GM23338 (cell line): ENCODE measurements at regions not wholly inside any gene's neighbourhood (a gene's known extent, or its start where the extent isn't known, plus 50 kb on each side); places are given as distances from the start of the nearest gene placed in this dataset.

Experiments
- ATAC-seq: fragments of 200-7000 bp; cut with Tn5 transposase; 3 replicates; pipeline ENCODE4 v1.9.1; 2020
- DNase-seq: peaks from one replicate; pipeline ENCODE4 v3.0.0-alpha.2; 2015; ENCODE audit warnings: low spot score
- H2AFZ ChIP-seq: fragments of 200-600 bp; sonication (generic); 2 replicates; pipeline ENCODE4 v1.8.0; 2016; ENCODE audit warnings: antibody characterized with exemption, mild to moderate bottlenecking, moderate library complexity
- H3F3A ChIP-seq: fragments of 200-600 bp; sonication (generic); replicated peaks from 2 replicates; pipeline ENCODE4 v1.8.0; 2017; ENCODE audit warnings: antibody characterized with exemption, mixed run types, low read depth
- H3K27ac ChIP-seq: fragments of 200-600 bp; sonication (generic); 2 replicates; pipeline ENCODE4 v1.6.1; 2016; ENCODE audit warnings: low read depth
- H3K27me3 ChIP-seq: fragments of 200-600 bp; sonication (generic); 2 replicates; pipeline ENCODE4 v1.8.0; 2016; ENCODE audit warnings: mild to moderate bottlenecking, mixed run types, moderate library complexity; ENCODE audit not compliant: insufficient read depth
- H3K36me3 ChIP-seq: fragments of 200-600 bp; sonication (generic); 2 replicates; pipeline ENCODE4 v1.8.0; 2016; ENCODE audit warnings: mild to moderate bottlenecking; ENCODE audit not compliant: insufficient read depth
- H3K4me1 ChIP-seq: fragments of 200-600 bp; sonication (generic); 2 replicates; pipeline ENCODE4 v1.8.0; 2016; ENCODE audit warnings: mild to moderate bottlenecking, moderate library complexity; ENCODE audit not compliant: insufficient read depth
- H3K4me2 ChIP-seq: fragments of 200-600 bp; sonication (generic); 2 replicates; pipeline ENCODE4 v1.7.1; 2017; ENCODE audit warnings: mixed run types
- H3K4me3 ChIP-seq: fragments of 200-600 bp; sonication (generic); 2 replicates; pipeline ENCODE4 v1.6.1; 2016; ENCODE audit warnings: mixed run types
- H3K79me2 ChIP-seq: fragments of 200-600 bp; sonication (generic); replicated peaks from 2 replicates; pipeline ENCODE4 v1.8.0; 2017; ENCODE audit warnings: mild to moderate bottlenecking; ENCODE audit not compliant: insufficient read depth
- H3K9me2 ChIP-seq: fragments of 200-600 bp; sonication (generic); 2 replicates; pipeline ENCODE4 v1.8.0; 2017; ENCODE audit not compliant: insufficient read depth
- H4K20me1 ChIP-seq: fragments of 200-600 bp; sonication (generic); replicated peaks from 2 replicates; pipeline ENCODE4 v1.8.0; 2017; ENCODE audit warnings: mild to moderate bottlenecking; ENCODE audit not compliant: insufficient read depth
- H3K27ac Mint-ChIP-seq: 2 replicates; pipeline ENCODE4 v1.8.0; 2020; ENCODE audit warnings: inconsistent platforms, mild to moderate bottlenecking, moderate library complexity, mixed read lengths
- H3K27me3 Mint-ChIP-seq: 3 replicates; pipeline ENCODE4 v1.8.0; 2022; ENCODE audit warnings: low read depth, mild to moderate bottlenecking, moderate library complexity, mixed read lengths, inconsistent platforms; ENCODE audit not compliant: insufficient read depth, poor library complexity
- H3K36me3 Mint-ChIP-seq: 3 replicates; pipeline ENCODE4 v1.8.0; 2021; ENCODE audit warnings: low read depth, mild to moderate bottlenecking, inconsistent platforms, moderate library complexity, mixed read lengths
- H3K4me1 Mint-ChIP-seq: 3 replicates; pipeline ENCODE4 v1.8.0; 2020; ENCODE audit warnings: mild to moderate bottlenecking, inconsistent platforms, mixed read lengths
- H3K4me3 Mint-ChIP-seq: 3 replicates; pipeline ENCODE4 v1.8.0; 2021; ENCODE audit warnings: moderate library complexity, mild to moderate bottlenecking, inconsistent platforms, mixed read lengths
- H3K9me3 Mint-ChIP-seq: 3 replicates; pipeline ENCODE4 v1.8.0; 2020; ENCODE audit warnings: moderate library complexity, mild to moderate bottlenecking, inconsistent platforms, mixed read lengths
- ETS1 ChIP-seq: IDR thresholded peaks from 2 replicates; pipeline ENCODE4 v1.6.1; 2016; ENCODE audit warnings: antibody characterized with exemption
- EZH2 ChIP-seq: fragments of 200-600 bp; sonication (generic); IDR thresholded peaks from one replicate; pipeline ENCODE4 v1.8.0; 2017; ENCODE audit warnings: antibody characterized with exemption, mild to moderate bottlenecking, low read depth; ENCODE audit not compliant: unreplicated experiment
- EZH2phosphoT487 ChIP-seq: fragments of 200-600 bp; sonication (generic); IDR thresholded peaks from one replicate; pipeline ENCODE4 v1.8.1; 2018; ENCODE audit warnings: antibody characterized with exemption; ENCODE audit not compliant: unreplicated experiment
- POLR2AphosphoS5 ChIP-seq: IDR thresholded peaks from 2 replicates; pipeline ENCODE4 v1.6.1; 2016; ENCODE audit warnings: antibody characterized with exemption, low read depth
- STAT1 ChIP-seq: IDR thresholded peaks from one replicate; pipeline ENCODE4 v1.6.1; 2016; ENCODE audit warnings: antibody characterized with exemption; ENCODE audit not compliant: unreplicated experiment
- ZNF114 ChIP-seq: fragments of 250-450 bp; sonication (Bioruptor Pico); IDR thresholded peaks from 2 replicates; pipeline ENCODE4 v1.5.0; 2020; ENCODE audit warnings: mild to moderate bottlenecking, moderate library complexity
- ZNF331 ChIP-seq: fragments of 250-450 bp; sonication (Bioruptor Pico); IDR thresholded peaks from 2 replicates; pipeline ENCODE4 v1.5.0; 2020; ENCODE audit warnings: low read depth, mild to moderate bottlenecking, moderate library complexity
- TF ChIP-seq, protein P1 (sequence below): fragments of 250-450 bp; sonication (Bioruptor Pico); IDR thresholded peaks from 2 replicates; pipeline ENCODE4 v1.5.0; 2020; ENCODE audit warnings: mild to moderate bottlenecking, moderate library complexity
- TF ChIP-seq, protein P2 (sequence below), 2 experiments: fragments of 200-600 bp in 1 of 2; sonication (generic) in 1 of 2; conservative IDR thresholded peaks; 2 replicates each; pipeline versions ENCODE4 v1.5.1 to v1.6.1; 2016 to 2017; ENCODE audit warnings: antibody characterized with exemption in 2 of 2, low read depth in 2 of 2, mild to moderate bottlenecking in 2 of 2, moderate library complexity in 1 of 2
- TF ChIP-seq, protein P3 (sequence below): IDR thresholded peaks from one replicate; pipeline ENCODE4 v1.6.1; 2018; ENCODE audit warnings: antibody characterized with exemption; ENCODE audit not compliant: unreplicated experiment

GRCh38 chr4:38195911-38196310 lies 235.7 kb downstream of the PTTG2 start:
- TF ChIP-seq POLR2AphosphoS5 (no peak), STAT1 (no peak)
- no peaks in the 10 kb centered on the region for H3K9me2 ChIP-seq
- H3K27ac ChIP-seq, result no peak overlapping the region
- H3F3A ChIP-seq, result no peaks in the 10 kb centered on the region
- no peaks in the 10 kb centered on the region for H3K4me1 ChIP-seq
- no peaks in the 10 kb centered on the region for H3K36me3 Mint-ChIP-seq
- no peak overlapping the region for H2AFZ ChIP-seq
- no peak overlapping the region for H3K27ac Mint-ChIP-seq
- H3K27me3 Mint-ChIP-seq, result no peaks in the 10 kb centered on the region
- peaks cover 5% of the 10 kb centered on the region; the same call in 1 of the 3 replicates for H3K9me3 Mint-ChIP-seq
- no peak overlapping the region for H3K4me2 ChIP-seq
- no peaks in the 10 kb centered on the region for H3K79me2 ChIP-seq
- no peaks in the 10 kb centered on the region for H4K20me1 ChIP-seq
- DNase-seq, result no peak
- H3K4me1 Mint-ChIP-seq, result no peaks in the 10 kb centered on the region
- H3K27me3 ChIP-seq, result no peaks in the 10 kb centered on the region
- ATAC-seq, result no peak
- no peak overlapping the region for H3K4me3 Mint-ChIP-seq
- H3K36me3 ChIP-seq, result no peaks in the 10 kb centered on the region; the same call in 1 of the 2 replicates
- H3K4me3 ChIP-seq, result no peak overlapping the region

DNA sequence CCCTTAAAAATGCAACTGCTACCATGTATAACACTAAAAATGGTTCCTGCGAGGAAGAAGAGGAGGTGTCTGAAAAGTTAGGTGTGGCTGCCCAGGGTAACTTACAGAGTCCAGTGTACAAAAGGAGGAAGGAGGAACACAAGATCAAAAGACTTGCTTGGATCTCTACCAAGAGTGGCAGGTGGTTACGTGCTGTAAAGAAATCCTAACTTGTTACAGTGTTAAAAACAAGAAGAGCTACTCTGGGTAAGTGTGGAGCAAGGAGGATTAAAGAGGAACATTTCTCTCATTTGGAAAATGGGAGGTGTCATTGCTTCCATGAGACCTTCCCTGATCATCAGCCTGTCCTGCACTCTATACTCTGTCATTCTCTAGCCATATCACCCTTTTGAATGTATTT lies 242.0 kb downstream of the PTTG2 start:
- Histone ChIP-seq H3K27me3 (no peaks in the 10 kb centered on the region), H3K27ac (no peak overlapping the region), H3K4me2 (no peak overlapping the region), H3K4me3 (no peak overlapping the region), H2AFZ (no peak overlapping the region), H3K4me1 (no peaks in the 10 kb centered on the region), H3K36me3 (no peaks in the 10 kb centered on the region), H3K79me2 (no peaks in the 10 kb centered on the region), H3K9me2 (peaks cover 3% of the 10 kb centered on the region; the same call in 1 of the 2 replicates), H4K20me1 (no peaks in the 10 kb centered on the region), H3F3A (no peaks in the 10 kb centered on the region)
- Mint-ChIP-seq H3K27me3 (no peaks in the 10 kb centered on the region), H3K9me3 (0 out of 3 replicates have a peak, but pooled peaks cover 2% of the 10 kb centered on the region), H3K4me3 (no peak overlapping the region), H3K36me3 (no peaks in the 10 kb centered on the region), H3K27ac (no peak overlapping the region), H3K4me1 (no peaks in the 10 kb centered on the region)
- DNase-seq (no peak), ATAC-seq (no peak)
- TF ChIP-seq ZNF331 (CRISPR knock-in tag), result no peak
- TF ChIP-seq, protein P1, sequence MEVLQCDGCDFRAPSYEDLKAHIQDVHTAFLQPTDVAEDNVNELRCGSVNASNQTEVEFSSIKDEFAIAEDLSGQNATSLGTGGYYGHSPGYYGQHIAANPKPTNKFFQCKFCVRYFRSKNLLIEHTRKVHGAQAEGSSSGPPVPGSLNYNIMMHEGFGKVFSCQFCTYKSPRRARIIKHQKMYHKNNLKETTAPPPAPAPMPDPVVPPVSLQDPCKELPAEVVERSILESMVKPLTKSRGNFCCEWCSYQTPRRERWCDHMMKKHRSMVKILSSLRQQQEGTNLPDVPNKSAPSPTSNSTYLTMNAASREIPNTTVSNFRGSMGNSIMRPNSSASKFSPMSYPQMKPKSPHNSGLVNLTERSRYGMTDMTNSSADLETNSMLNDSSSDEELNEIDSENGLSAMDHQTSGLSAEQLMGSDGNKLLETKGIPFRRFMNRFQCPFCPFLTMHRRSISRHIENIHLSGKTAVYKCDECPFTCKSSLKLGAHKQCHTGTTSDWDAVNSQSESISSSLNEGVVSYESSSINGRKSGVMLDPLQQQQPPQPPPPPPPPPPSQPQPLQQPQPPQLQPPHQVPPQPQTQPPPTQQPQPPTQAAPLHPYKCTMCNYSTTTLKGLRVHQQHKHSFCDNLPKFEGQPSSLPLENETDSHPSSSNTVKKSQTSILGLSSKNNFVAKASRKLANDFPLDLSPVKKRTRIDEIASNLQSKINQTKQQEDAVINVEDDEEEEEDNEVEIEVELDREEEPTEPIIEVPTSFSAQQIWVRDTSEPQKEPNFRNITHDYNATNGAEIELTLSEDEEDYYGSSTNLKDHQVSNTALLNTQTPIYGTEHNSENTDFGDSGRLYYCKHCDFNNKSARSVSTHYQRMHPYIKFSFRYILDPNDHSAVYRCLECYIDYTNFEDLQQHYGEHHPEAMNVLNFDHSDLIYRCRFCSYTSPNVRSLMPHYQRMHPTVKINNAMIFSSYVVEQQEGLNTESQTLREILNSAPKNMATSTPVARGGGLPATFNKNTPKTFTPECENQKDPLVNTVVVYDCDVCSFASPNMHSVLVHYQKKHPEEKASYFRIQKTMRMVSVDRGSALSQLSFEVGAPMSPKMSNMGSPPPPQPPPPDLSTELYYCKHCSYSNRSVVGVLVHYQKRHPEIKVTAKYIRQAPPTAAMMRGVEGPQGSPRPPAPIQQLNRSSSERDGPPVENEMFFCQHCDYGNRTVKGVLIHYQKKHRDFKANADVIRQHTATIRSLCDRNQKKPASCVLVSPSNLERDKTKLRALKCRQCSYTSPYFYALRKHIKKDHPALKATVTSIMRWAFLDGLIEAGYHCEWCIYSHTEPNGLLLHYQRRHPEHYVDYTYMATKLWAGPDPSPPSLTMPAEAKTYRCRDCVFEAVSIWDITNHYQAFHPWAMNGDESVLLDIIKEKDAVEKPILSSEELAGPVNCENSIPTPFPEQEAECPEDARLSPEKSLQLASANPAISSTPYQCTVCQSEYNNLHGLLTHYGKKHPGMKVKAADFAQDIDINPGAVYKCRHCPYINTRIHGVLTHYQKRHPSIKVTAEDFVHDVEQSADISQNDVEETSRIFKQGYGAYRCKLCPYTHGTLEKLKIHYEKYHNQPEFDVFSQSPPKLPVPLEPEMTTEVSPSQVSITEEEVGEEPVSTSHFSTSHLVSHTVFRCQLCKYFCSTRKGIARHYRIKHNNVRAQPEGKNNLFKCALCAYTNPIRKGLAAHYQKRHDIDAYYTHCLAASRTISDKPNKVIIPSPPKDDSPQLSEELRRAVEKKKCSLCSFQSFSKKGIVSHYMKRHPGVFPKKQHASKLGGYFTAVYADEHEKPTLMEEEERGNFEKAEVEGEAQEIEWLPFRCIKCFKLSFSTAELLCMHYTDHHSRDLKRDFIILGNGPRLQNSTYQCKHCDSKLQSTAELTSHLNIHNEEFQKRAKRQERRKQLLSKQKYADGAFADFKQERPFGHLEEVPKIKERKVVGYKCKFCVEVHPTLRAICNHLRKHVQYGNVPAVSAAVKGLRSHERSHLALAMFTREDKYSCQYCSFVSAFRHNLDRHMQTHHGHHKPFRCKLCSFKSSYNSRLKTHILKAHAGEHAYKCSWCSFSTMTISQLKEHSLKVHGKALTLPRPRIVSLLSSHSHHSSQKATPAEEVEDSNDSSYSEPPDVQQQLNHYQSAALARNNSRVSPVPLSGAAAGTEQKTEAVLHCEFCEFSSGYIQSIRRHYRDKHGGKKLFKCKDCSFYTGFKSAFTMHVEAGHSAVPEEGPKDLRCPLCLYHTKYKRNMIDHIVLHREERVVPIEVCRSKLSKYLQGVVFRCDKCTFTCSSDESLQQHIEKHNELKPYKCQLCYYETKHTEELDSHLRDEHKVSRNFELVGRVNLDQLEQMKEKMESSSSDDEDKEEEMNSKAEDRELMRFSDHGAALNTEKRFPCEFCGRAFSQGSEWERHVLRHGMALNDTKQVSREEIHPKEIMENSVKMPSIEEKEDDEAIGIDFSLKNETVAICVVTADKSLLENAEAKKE (CRISPR knock-in tag), result no peak
- TF ChIP-seq EZH2phosphoT487, result no peak
- no peak for TF ChIP-seq STAT1
- TF ChIP-seq EZH2, result no peak
- TF ChIP-seq, protein P2, sequence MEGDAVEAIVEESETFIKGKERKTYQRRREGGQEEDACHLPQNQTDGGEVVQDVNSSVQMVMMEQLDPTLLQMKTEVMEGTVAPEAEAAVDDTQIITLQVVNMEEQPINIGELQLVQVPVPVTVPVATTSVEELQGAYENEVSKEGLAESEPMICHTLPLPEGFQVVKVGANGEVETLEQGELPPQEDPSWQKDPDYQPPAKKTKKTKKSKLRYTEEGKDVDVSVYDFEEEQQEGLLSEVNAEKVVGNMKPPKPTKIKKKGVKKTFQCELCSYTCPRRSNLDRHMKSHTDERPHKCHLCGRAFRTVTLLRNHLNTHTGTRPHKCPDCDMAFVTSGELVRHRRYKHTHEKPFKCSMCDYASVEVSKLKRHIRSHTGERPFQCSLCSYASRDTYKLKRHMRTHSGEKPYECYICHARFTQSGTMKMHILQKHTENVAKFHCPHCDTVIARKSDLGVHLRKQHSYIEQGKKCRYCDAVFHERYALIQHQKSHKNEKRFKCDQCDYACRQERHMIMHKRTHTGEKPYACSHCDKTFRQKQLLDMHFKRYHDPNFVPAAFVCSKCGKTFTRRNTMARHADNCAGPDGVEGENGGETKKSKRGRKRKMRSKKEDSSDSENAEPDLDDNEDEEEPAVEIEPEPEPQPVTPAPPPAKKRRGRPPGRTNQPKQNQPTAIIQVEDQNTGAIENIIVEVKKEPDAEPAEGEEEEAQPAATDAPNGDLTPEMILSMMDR (conservative IDR thresholded peaks at IDR 0.05; ENCODE audit: low read depth in 2 of 2), result no peak
- no peak for TF ChIP-seq ETS1
- TF ChIP-seq POLR2AphosphoS5, result no peak
- TF ChIP-seq, protein P3, sequence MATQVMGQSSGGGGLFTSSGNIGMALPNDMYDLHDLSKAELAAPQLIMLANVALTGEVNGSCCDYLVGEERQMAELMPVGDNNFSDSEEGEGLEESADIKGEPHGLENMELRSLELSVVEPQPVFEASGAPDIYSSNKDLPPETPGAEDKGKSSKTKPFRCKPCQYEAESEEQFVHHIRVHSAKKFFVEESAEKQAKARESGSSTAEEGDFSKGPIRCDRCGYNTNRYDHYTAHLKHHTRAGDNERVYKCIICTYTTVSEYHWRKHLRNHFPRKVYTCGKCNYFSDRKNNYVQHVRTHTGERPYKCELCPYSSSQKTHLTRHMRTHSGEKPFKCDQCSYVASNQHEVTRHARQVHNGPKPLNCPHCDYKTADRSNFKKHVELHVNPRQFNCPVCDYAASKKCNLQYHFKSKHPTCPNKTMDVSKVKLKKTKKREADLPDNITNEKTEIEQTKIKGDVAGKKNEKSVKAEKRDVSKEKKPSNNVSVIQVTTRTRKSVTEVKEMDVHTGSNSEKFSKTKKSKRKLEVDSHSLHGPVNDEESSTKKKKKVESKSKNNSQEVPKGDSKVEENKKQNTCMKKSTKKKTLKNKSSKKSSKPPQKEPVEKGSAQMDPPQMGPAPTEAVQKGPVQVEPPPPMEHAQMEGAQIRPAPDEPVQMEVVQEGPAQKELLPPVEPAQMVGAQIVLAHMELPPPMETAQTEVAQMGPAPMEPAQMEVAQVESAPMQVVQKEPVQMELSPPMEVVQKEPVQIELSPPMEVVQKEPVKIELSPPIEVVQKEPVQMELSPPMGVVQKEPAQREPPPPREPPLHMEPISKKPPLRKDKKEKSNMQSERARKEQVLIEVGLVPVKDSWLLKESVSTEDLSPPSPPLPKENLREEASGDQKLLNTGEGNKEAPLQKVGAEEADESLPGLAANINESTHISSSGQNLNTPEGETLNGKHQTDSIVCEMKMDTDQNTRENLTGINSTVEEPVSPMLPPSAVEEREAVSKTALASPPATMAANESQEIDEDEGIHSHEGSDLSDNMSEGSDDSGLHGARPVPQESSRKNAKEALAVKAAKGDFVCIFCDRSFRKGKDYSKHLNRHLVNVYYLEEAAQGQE, result no peak
- TF ChIP-seq ZNF114, result no peak
